Mesenchymal stem cell (in vitro differentiated cells and primary cell): ENCODE measurements at regions not wholly inside any gene's neighbourhood (a gene's known extent, or its start where the extent isn't known, plus 50 kb on each side); places are given as distances from the start of the nearest gene placed in this dataset.
"Not testable (repeated sequence)": the region's sequence is repeated elsewhere in the genome, so short reads cannot be mapped to it uniquely, and the experiment has no call there.

Experiments used
- DNase-seq: peaks from one replicate; pipeline ENCODE4 v3.0.0-alpha.2; 2013
- H2AFZ ChIP-seq: one replicate; pipeline ENCODE4 v1.6.1; 2013; ENCODE audit warnings: low read depth, mild to moderate bottlenecking, control low read depth, inconsistent platforms, low read length, moderate library complexity
- H2AK5ac ChIP-seq: 2 replicates; pipeline ENCODE4 v1.6.1; 2013; ENCODE audit warnings: low read length, moderate library complexity, mild to moderate bottlenecking, inconsistent platforms; ENCODE audit not compliant: severe bottlenecking
- H2BK120ac ChIP-seq: one replicate; pipeline ENCODE4 v1.6.1; 2013; ENCODE audit warnings: low read depth, mild to moderate bottlenecking, inconsistent platforms, low read length, moderate library complexity
- H2BK12ac ChIP-seq, 2 experiments: one replicate each; pipeline ENCODE4 v1.6.1; 2013; ENCODE audit warnings: inconsistent platforms in 2 of 2, low read length in 2 of 2, mild to moderate bottlenecking in 2 of 2, moderate library complexity in 2 of 2, control low read depth in 1 of 2
- H2BK15ac ChIP-seq: one replicate; pipeline ENCODE4 v1.6.1; 2013; ENCODE audit warnings: mild to moderate bottlenecking, low read depth, inconsistent platforms; ENCODE audit not compliant: poor library complexity, severe bottlenecking
- H2BK5ac ChIP-seq: 2 replicates; pipeline ENCODE4 v1.6.1; 2013; ENCODE audit warnings: low read depth, mild to moderate bottlenecking, low read length, control low read depth, inconsistent platforms; ENCODE audit not compliant: poor library complexity, severe bottlenecking
- H3K14ac ChIP-seq, 2 experiments: one replicate each; pipeline ENCODE4 v1.6.1; 2013; ENCODE audit warnings: inconsistent platforms in 2 of 2, low read length in 2 of 2, control low read depth in 1 of 2, mild to moderate bottlenecking in 1 of 2, moderate library complexity in 1 of 2
- H3K18ac ChIP-seq, 2 experiments: one replicate each; pipeline ENCODE4 v1.6.1; 2013; ENCODE audit warnings: inconsistent platforms in 2 of 2, low read length in 2 of 2, control low read depth in 1 of 2, low read depth in 1 of 2, mild to moderate bottlenecking in 1 of 2
- H3K23ac ChIP-seq, 2 experiments: one replicate each; pipeline ENCODE4 v1.6.1; 2013; ENCODE audit warnings: inconsistent platforms in 2 of 2, low read length in 2 of 2, mild to moderate bottlenecking in 2 of 2, moderate library complexity in 2 of 2, control low read depth in 1 of 2
- H3K27ac ChIP-seq: 2 replicates; pipeline ENCODE4 v1.5.1; 2013; ENCODE audit warnings: mild to moderate bottlenecking, moderate library complexity, low read length, control low read depth, inconsistent platforms; ENCODE audit not compliant: poor library complexity, severe bottlenecking
- H3K27me3 ChIP-seq, 2 experiments: 2 replicates each; pipeline versions ENCODE4 v1.6.1 to v1.7.0; 2013; ENCODE audit warnings: low read length in 2 of 2, mild to moderate bottlenecking in 2 of 2, moderate library complexity in 2 of 2, control low read depth in 1 of 2, inconsistent platforms in 1 of 2; ENCODE audit not compliant: control insufficient read depth in 1 of 2, insufficient read depth in 1 of 2
- H3K36me3 ChIP-seq, 2 experiments: 2 replicates each; pipeline versions ENCODE4 v1.6.1 to v1.7.0; 2013; ENCODE audit warnings: low read length in 2 of 2, control low read depth in 1 of 2, inconsistent platforms in 1 of 2, low read depth in 1 of 2, mild to moderate bottlenecking in 1 of 2; ENCODE audit not compliant: insufficient read depth in 2 of 2, control insufficient read depth in 1 of 2
- H3K4ac ChIP-seq, 2 experiments: one replicate each; pipeline ENCODE4 v1.6.1; 2013; ENCODE audit warnings: inconsistent platforms in 2 of 2, low read length in 2 of 2, mild to moderate bottlenecking in 2 of 2, moderate library complexity in 2 of 2, control low read depth in 1 of 2, low read depth in 1 of 2
- H3K4me1 ChIP-seq: 2 replicates; pipeline ENCODE4 v1.6.1; 2013; ENCODE audit warnings: low read depth, low read length, control low read depth; ENCODE audit not compliant: control insufficient read depth, insufficient read depth
- H3K4me2 ChIP-seq: 2 replicates; pipeline ENCODE4 v1.6.1; 2013; ENCODE audit warnings: low read length, mild to moderate bottlenecking, inconsistent platforms; ENCODE audit not compliant: poor library complexity, severe bottlenecking
- H3K4me3 ChIP-seq, 2 experiments: 2 replicates each; pipeline versions ENCODE4 v1.5.1 to v1.7.0; 2013; ENCODE audit warnings: low read length in 2 of 2, mild to moderate bottlenecking in 2 of 2, control low read depth in 1 of 2, low read depth in 1 of 2; ENCODE audit not compliant: insufficient read depth in 1 of 2
- H3K79me1 ChIP-seq: replicated peaks from 2 replicates; pipeline ENCODE4 v1.6.1; 2013; ENCODE audit warnings: mild to moderate bottlenecking, control low read depth, low read length, inconsistent platforms; ENCODE audit not compliant: poor library complexity, severe bottlenecking
- H3K9ac ChIP-seq: 2 replicates; pipeline ENCODE4 v1.7.0; 2013; ENCODE audit warnings: mild to moderate bottlenecking, low read length, moderate library complexity
- H3K9me3 ChIP-seq: 2 replicates; pipeline ENCODE4 v1.7.0; 2013; ENCODE audit warnings: mild to moderate bottlenecking, low read length; ENCODE audit not compliant: control insufficient read depth
- H4K8ac ChIP-seq: one replicate; pipeline ENCODE4 v1.6.1; 2013; ENCODE audit warnings: inconsistent platforms, mild to moderate bottlenecking, low read length, moderate library complexity
- H4K91ac ChIP-seq: one replicate; pipeline ENCODE4 v1.6.1; 2013; ENCODE audit warnings: mild to moderate bottlenecking, low read length, inconsistent platforms
- WGBS: methylation state at CpG from one replicate; pipeline ENCODE4 v1.1.7; 2013; ENCODE audit warnings: mixed read lengths; 5-methylcytosine and 5-hydroxymethylcytosine counted together

GRCh38 chr7:13265271-13265670, 577.8 kb downstream of the ARL4A start:
- no peak overlapping the region for H3K23ac ChIP-seq
- WGBS: no CpG with 5 or more reads among the region's 2 CpGs
- no peak for DNase-seq
- no peak overlapping the region for H2AFZ ChIP-seq
- no peaks in the 10 kb centered on the region for H3K9me3 ChIP-seq
- no peaks in the 10 kb centered on the region for H3K36me3 ChIP-seq
- no peak overlapping the region for H3K18ac ChIP-seq
- no peak overlapping the region for H4K8ac ChIP-seq
- H3K27me3 ChIP-seq: no peaks in the 10 kb centered on the region
- H3K4me2 ChIP-seq: no peak overlapping the region
- H2BK12ac ChIP-seq: no peak overlapping the region
- H2BK15ac ChIP-seq: no peak overlapping the region
- no peak overlapping the region for H3K4me3 ChIP-seq
- H2AK5ac ChIP-seq: no peak overlapping the region
- no peak overlapping the region for H3K14ac ChIP-seq
- H3K9ac ChIP-seq: no peak overlapping the region
- no peaks in the 10 kb centered on the region for H3K79me1 ChIP-seq
- no peak overlapping the region for H4K91ac ChIP-seq
- no peak overlapping the region for H3K4ac ChIP-seq
- no peak overlapping the region for H2BK5ac ChIP-seq
- no peak overlapping the region for H3K27ac ChIP-seq
- H3K4me1 ChIP-seq: no peaks in the 10 kb centered on the region
- H2BK120ac ChIP-seq: no peak overlapping the region

- not testable (repeated sequence) for H3K4me2 ChIP-seq, H3K4me3 ChIP-seq, H2BK120ac ChIP-seq, H2AFZ ChIP-seq, H3K36me3 ChIP-seq, H3K9ac ChIP-seq, H3K23ac ChIP-seq, H3K27me3 ChIP-seq, H3K9me3 ChIP-seq, H4K91ac ChIP-seq, H2BK12ac ChIP-seq, H4K8ac ChIP-seq, H3K27ac ChIP-seq, H3K14ac ChIP-seq, H3K18ac ChIP-seq, H3K4me1 ChIP-seq, H2BK15ac ChIP-seq, H3K79me1 ChIP-seq, H2AK5ac ChIP-seq, H2BK5ac ChIP-seq, H3K4ac ChIP-seq, DNase-seq
- 85% methylated on average over 9 of the region's 9 CpGs for WGBS
Measured at GRCh38 chr7:13274205-13274604, 586.8 kb downstream of the ARL4A start.

- H3K23ac ChIP-seq: no peak overlapping the region
- H3K4ac ChIP-seq: no peak overlapping the region
- H2BK120ac ChIP-seq: no peak overlapping the region
- no peak overlapping the region for H4K91ac ChIP-seq
- H2AFZ ChIP-seq: no peak overlapping the region
- no peak overlapping the region for H4K8ac ChIP-seq
- H3K36me3 ChIP-seq: no peaks in the 10 kb centered on the region
- no peaks in the 10 kb centered on the region for H3K4me1 ChIP-seq
- H3K79me1 ChIP-seq: no peaks in the 10 kb centered on the region
- no peak overlapping the region for H3K18ac ChIP-seq
- H3K9me3 ChIP-seq: no peaks in the 10 kb centered on the region
- no peak overlapping the region for H2BK15ac ChIP-seq
- no peak overlapping the region for H2BK12ac ChIP-seq
- H2AK5ac ChIP-seq: no peak overlapping the region
- no peak for DNase-seq
- H3K27ac ChIP-seq: no peak overlapping the region
- H3K14ac ChIP-seq: no peak overlapping the region
- H3K4me3 ChIP-seq: no peak overlapping the region
- no peak overlapping the region for H3K4me2 ChIP-seq
- H2BK5ac ChIP-seq: no peak overlapping the region
- no peak overlapping the region for H3K9ac ChIP-seq
- H3K27me3 ChIP-seq: no peaks in the 10 kb centered on the region
Measured at GRCh38 chr7:13276977-13277376, 589.5 kb downstream of the ARL4A start.

- H3K9ac ChIP-seq: no peak overlapping the region
- H3K27ac ChIP-seq: no peak overlapping the region
- H3K4ac ChIP-seq: no peak overlapping the region
- H2BK5ac ChIP-seq: no peak overlapping the region
- no peak overlapping the region for H2BK12ac ChIP-seq
- no peak overlapping the region for H3K23ac ChIP-seq
- no peaks in the 10 kb centered on the region for H3K4me1 ChIP-seq
- H3K27me3 ChIP-seq: no peaks in the 10 kb centered on the region
- H3K4me3 ChIP-seq: no peak overlapping the region
- H2BK120ac ChIP-seq: no peak overlapping the region
- no peak overlapping the region for H2AK5ac ChIP-seq
- no peak overlapping the region for H2BK15ac ChIP-seq
- H3K4me2 ChIP-seq: no peak overlapping the region
- no peaks in the 10 kb centered on the region for H3K79me1 ChIP-seq
- H3K9me3 ChIP-seq: no peaks in the 10 kb centered on the region
- H3K36me3 ChIP-seq: no peaks in the 10 kb centered on the region
- no peak overlapping the region for H3K14ac ChIP-seq
- H3K18ac ChIP-seq: no peak overlapping the region
- H4K91ac ChIP-seq: no peak overlapping the region
- DNase-seq: no peak
- no peak overlapping the region for H2AFZ ChIP-seq
- 36% methylated on average over 2 of the region's 3 CpGs for WGBS
- H4K8ac ChIP-seq: no peak overlapping the region
Measured at GRCh38 chr7:13278020-13278419, 590.6 kb downstream of the ARL4A start.
